Left colon (tissue), 2 donors: ENCODE measurements at regions not wholly inside any gene's neighbourhood (a gene's known extent, or its start where the extent isn't known, plus 50 kb on each side); places are given as distances from the start of the nearest gene placed in this dataset.

ENCODE experiments used
- ATAC-seq: fragments of 200-7000 bp; cut with Tn5 transposase; one replicate; pipeline ENCODE4 v1.9.1; 2020; ENCODE audit warnings: mild to moderate bottlenecking, moderate library complexity
- DNase-seq, 2 donors: peaks; one replicate each; pipeline ENCODE4 v3.0.0-alpha.2; 2020
- intact Hi-C, 2 donors: fragments of 100-400 bp; cut with DNase I in 1 of 2; cut with micrococcal nuclease in 1 of 2; formaldehyde crosslinking; loops; one replicate each; pipeline versions ENCODE4 v1.11.2 to v1.14.0; 2022; cut with DNase I, micrococcal nuclease
- donor health status: DM: no; HTN: no; CAD: no.
- donor health status: DM: yes; HTN: yes; CAD: no.

- intact Hi-C loops = no loop called here
- DNase-seq (no peak), ATAC-seq (no peak)
These were observed 260.4 kb upstream of the KCNMB2 start for GRCh38 chr3:178275793-178276192.

- ATAC-seq (peak; percentile 96), DNase-seq (no peak)
- intact Hi-C loops = no loop called here
These were observed 258.6 kb upstream of the KCNMB2 start for GRCh38 chr3:178277605-178278004.

GRCh38 chr3:178283561-178283960, 252.7 kb upstream of the KCNMB2 start:
- ATAC-seq (no peak), DNase-seq (no peak)
- intact Hi-C loops = no loop called here

- intact Hi-C loops = no loop called here
- no peak for DNase-seq
- ATAC-seq = no peak
These were observed 252.1 kb upstream of the KCNMB2 start for GRCh38 chr3:178284181-178284580.

GRCh38 chr3:178288074-178288473, 248.2 kb upstream of the KCNMB2 start:
- no peak for DNase-seq
- intact Hi-C loops = no loop called here
- ATAC-seq = no peak

- intact Hi-C loops = no loop called here
- ATAC-seq (peak; percentile 73), DNase-seq (peak in 1 of 2 donors; percentile 29)
These were observed 246.6 kb upstream of the KCNMB2 start for GRCh38 chr3:178289544-178290160.

GRCh38 chr3:178291574-178292370, 244.5 kb upstream of the KCNMB2 start:
- DNase-seq (no peak), ATAC-seq (no peak)
- intact Hi-C loops = no loop called here

- ATAC-seq (no peak), DNase-seq (no peak)
- intact Hi-C loops = no loop called here
These were observed 240.8 kb upstream of the KCNMB2 start for GRCh38 chr3:178295292-178295912.

- DNase-seq (no peak), ATAC-seq (no peak)
- intact Hi-C loops = no loop called here
These were observed 239.0 kb upstream of the KCNMB2 start for GRCh38 chr3:178297199-178297598.

GRCh38 chr3:178297740-178298139, 238.5 kb upstream of the KCNMB2 start:
- ATAC-seq (no peak), DNase-seq (no peak)
- intact Hi-C loops = no loop called here

- DNase-seq (no peak), ATAC-seq (no peak)
- intact Hi-C loops = no loop called here
These were observed 235.7 kb upstream of the KCNMB2 start for GRCh38 chr3:178300441-178300959.

GRCh38 chr3:178302966-178303930, 233.0 kb upstream of the KCNMB2 start:
- ATAC-seq (no peak), DNase-seq (no peak)
- intact Hi-C loops = no loop called here

GRCh38 chr3:178304758-178305467, 231.3 kb upstream of the KCNMB2 start:
- ATAC-seq = no peak
- DNase-seq = no peak
- intact Hi-C loops = no loop called here

- intact Hi-C loops = no loop called here
- DNase-seq (no peak), ATAC-seq (peak; percentile 81)
These were observed 229.7 kb upstream of the KCNMB2 start for GRCh38 chr3:178306432-178307115.

- intact Hi-C loops = no loop called here
- DNase-seq (no peak), ATAC-seq (no peak)
These were observed 227.5 kb upstream of the KCNMB2 start for GRCh38 chr3:178308771-178309170.

- ATAC-seq (no peak), DNase-seq (no peak)
- intact Hi-C loops = no loop called here
These were observed 225.3 kb upstream of the KCNMB2 start for GRCh38 chr3:178310949-178311348.

GRCh38 chr3:178313716-178314115, 222.5 kb upstream of the KCNMB2 start:
- intact Hi-C loops = no loop called here
- no peak for DNase-seq
- no peak for ATAC-seq

GRCh38 chr3:178318340-178318739, 217.9 kb upstream of the KCNMB2 start:
- DNase-seq = no peak
- ATAC-seq = no peak
- intact Hi-C loops = no loop called here
